Body of pancreas (tissue), 4 donors: ENCODE measurements at regions not wholly inside any gene's neighbourhood (a gene's known extent, or its start where the extent isn't known, plus 50 kb on each side); places are given as distances from the start of the nearest gene placed in this dataset.

ENCODE experiments used
- ATAC-seq: fragments of 150-250 bp; one replicate; pipeline ENCODE4 v1.9.1; 2016
- DNase-seq, 4 donors: peaks; one replicate each; pipeline ENCODE4 v3.0.0-alpha.2; 2019
- H3K27ac ChIP-seq, 4 donors: fragments of 200-600 bp; sonication (generic); 1 replicate in 3 of 4; 2 replicates in 1 of 4; pipeline versions ENCODE4 v1.5.1 to v1.6.1; 2016 to 2019; ENCODE audit warnings: mild to moderate bottlenecking in 1 of 4, mixed read lengths in 1 of 4, moderate library complexity in 1 of 4
- H3K27me3 ChIP-seq, 2 donors: fragments of 200-600 bp; sonication (generic); one replicate each; pipeline ENCODE4 v1.6.0; 2016; ENCODE audit warnings: mild to moderate bottlenecking in 1 of 2
- H3K36me3 ChIP-seq, 2 donors: fragments of 200-600 bp; sonication (generic); replicated peaks in 1 of 2; 2 replicates each; pipeline ENCODE4 v1.5.1; 2016; ENCODE audit warnings: low read depth in 2 of 2; ENCODE audit not compliant: insufficient read depth in 1 of 2
- H3K4me1 ChIP-seq: fragments of 200-600 bp; sonication (generic); one replicate; pipeline ENCODE4 v1.6.0; 2016
- H3K4me3 ChIP-seq, 2 donors: fragments of 200-600 bp; sonication (generic); 1 replicate in 1 of 2; 2 replicates in 1 of 2; pipeline ENCODE4 v1.5.1; 2016 to 2019
- H3K9me3 ChIP-seq, 3 donors: fragments of 200-600 bp; sonication (generic); 1 replicate in 2 of 3; 2 replicates in 1 of 3; pipeline ENCODE4 v1.5.1; 2016
- POLR2A ChIP-seq, 3 donors: fragments of 450-650 bp; IDR thresholded peaks; one replicate each; pipeline ENCODE4 v1.6.1; 2016; ENCODE audit warnings: antibody characterized with exemption in 3 of 3, mild to moderate bottlenecking in 2 of 3
- WGBS, 2 donors: methylation state at CpG; one replicate each; pipeline ENCODE4 v1.1.5; 2017; 5-methylcytosine and 5-hydroxymethylcytosine counted together
- intact Hi-C: fragments of 100-400 bp; cut with DNase I; formaldehyde crosslinking; loops from one replicate; pipeline ENCODE4 v1.15.1; 2023
- TF ChIP-seq, protein P1 (sequence below), 7 experiments: fragments of 450-650 bp in 4 of 7; fragments of 200-600 bp in 3 of 7; sonication (generic) in 3 of 7; IDR thresholded peaks; one replicate each; pipeline ENCODE4 v1.5.1; 2016 to 2019; ENCODE audit warnings: antibody characterized with exemption in 7 of 7

DNA sequence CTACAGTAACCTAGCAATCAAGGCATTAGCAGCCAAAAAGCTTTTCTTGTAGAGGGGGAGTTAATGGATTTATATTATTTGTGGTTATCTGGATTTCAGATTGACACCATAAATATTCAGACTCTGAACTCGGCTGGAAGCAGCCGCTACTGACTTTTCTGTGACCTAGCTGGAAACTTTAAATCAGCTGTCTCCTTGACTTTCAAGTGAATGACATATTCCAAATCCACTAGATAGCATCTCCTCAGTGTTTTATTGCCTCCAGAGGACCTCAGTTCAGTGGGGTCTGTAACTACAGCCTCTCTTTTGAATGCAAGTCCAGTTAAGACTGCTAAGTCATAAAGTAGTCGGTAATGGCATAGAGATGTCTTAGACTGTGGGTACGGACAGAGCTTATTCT, 448.5 kb downstream of the NUF2 start:
- H3K27ac ChIP-seq: no peak overlapping the region
- no peaks in the 10 kb centered on the region for H3K9me3 ChIP-seq
- H3K36me3 ChIP-seq: no peaks in the 10 kb centered on the region
- no peak overlapping the region for H3K4me3 ChIP-seq
- H3K27me3 ChIP-seq: no peaks in the 10 kb centered on the region
- intact Hi-C loops: no loop called here
- DNase-seq (no peak), ATAC-seq (no peak)
- TF ChIP-seq POLR2A (IDR thresholded peaks at IDR 0.05): no peak
- TF ChIP-seq, protein P1, sequence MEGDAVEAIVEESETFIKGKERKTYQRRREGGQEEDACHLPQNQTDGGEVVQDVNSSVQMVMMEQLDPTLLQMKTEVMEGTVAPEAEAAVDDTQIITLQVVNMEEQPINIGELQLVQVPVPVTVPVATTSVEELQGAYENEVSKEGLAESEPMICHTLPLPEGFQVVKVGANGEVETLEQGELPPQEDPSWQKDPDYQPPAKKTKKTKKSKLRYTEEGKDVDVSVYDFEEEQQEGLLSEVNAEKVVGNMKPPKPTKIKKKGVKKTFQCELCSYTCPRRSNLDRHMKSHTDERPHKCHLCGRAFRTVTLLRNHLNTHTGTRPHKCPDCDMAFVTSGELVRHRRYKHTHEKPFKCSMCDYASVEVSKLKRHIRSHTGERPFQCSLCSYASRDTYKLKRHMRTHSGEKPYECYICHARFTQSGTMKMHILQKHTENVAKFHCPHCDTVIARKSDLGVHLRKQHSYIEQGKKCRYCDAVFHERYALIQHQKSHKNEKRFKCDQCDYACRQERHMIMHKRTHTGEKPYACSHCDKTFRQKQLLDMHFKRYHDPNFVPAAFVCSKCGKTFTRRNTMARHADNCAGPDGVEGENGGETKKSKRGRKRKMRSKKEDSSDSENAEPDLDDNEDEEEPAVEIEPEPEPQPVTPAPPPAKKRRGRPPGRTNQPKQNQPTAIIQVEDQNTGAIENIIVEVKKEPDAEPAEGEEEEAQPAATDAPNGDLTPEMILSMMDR (IDR thresholded peaks at IDR 0.05): no peak
- H3K4me1 ChIP-seq: no peaks in the 10 kb centered on the region
- WGBS, 2 donors: 49 to 50% methylated on average over 4 of the region's 4 CpGs

DNA sequence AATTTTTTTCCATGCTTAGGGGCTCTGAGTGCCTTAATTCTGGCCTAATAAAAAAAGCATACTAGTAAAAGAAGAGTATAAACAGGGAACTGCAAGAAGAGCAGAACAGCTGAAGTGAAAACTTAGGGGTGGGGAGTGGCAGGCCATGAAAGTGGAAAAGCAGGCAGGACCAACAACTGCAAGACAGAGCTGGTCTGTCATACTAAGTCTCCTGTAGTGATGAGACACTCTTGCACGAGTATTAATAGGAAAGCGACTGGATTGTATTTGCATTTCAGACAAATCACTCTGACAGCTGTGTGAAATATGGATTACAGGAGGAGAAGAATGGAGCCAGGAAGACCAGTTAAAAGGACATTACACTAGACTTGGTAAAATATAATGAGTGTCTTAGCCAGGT, 449.9 kb downstream of the NUF2 start:
- Histone ChIP-seq H3K36me3 (no peaks in the 10 kb centered on the region), H3K27me3 (no peaks in the 10 kb centered on the region), H3K4me3 (no peak overlapping the region), H3K9me3 (no peaks in the 10 kb centered on the region), H3K4me1 (no peaks in the 10 kb centered on the region), H3K27ac (no peak overlapping the region)
- 33 to 39% methylated on average over 2 of the region's 2 CpGs for WGBS, 2 donors
- TF ChIP-seq, protein P1 (IDR thresholded peaks at IDR 0.05): no peak
- no peak for TF ChIP-seq POLR2A (IDR thresholded peaks at IDR 0.05)
- ATAC-seq: no peak
- DNase-seq: no peak
- intact Hi-C loops: no loop called here

DNA sequence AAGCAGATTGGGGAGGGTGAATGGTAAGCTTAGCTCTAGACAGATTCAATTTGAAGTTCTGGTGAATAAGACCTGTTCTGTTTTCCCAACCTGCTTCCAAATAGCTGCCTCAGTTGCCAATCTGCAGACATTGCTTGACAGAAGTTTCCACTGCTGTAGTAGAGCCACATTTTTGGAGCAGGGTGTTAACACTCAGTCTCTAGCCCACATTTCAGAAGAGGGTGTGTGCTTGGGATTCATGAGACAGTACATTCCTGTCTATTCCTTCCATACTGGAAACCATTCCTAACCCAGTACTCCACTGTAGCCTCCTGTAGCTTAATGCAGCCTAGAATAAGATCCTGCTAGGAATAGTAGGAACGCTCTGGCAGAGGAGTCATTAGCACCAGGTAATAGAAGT, 450.5 kb downstream of the NUF2 start:
- intact Hi-C loops: no loop called here
- no peaks in the 10 kb centered on the region for H3K4me1 ChIP-seq
- H3K9me3 ChIP-seq: no peaks in the 10 kb centered on the region
- WGBS, 2 donors: 74 to 88% methylated on average over 1 of the region's 1 CpG
- ATAC-seq (no peak), DNase-seq (no peak)
- H3K27ac ChIP-seq: no peak overlapping the region
- no peaks in the 10 kb centered on the region for H3K27me3 ChIP-seq
- H3K4me3 ChIP-seq: no peak overlapping the region
- H3K36me3 ChIP-seq: no peaks in the 10 kb centered on the region
- TF ChIP-seq, protein P1 (IDR thresholded peaks at IDR 0.05): no peak
- TF ChIP-seq POLR2A (IDR thresholded peaks at IDR 0.05): no peak

DNA sequence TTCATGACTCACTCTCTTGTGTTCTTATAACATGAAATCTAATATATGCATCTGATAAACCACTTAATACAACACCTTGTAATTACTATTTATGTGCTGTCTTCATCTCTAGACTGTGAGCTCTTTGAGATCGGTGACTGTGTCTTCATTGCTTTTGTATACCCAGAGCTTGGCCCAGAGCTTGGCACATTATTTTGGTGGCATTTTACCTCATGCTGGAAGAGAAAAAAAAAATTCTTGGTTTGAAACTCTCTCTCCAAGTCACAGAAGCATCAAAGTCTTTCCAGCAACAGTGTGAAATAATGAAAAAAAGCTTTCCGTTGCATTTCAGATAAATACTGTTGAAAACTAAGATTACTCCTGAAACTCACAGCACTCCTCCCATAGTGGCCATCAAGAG, 451.6 kb downstream of the NUF2 start:
- no peaks in the 10 kb centered on the region for H3K9me3 ChIP-seq
- no peak for ATAC-seq
- H3K27me3 ChIP-seq: no peaks in the 10 kb centered on the region
- intact Hi-C loops: no loop called here
- WGBS, 2 donors: 76 to 79% methylated on average over 2 of the region's 2 CpGs
- H3K4me1 ChIP-seq: no peaks in the 10 kb centered on the region
- H3K4me3 ChIP-seq: no peak overlapping the region
- TF ChIP-seq POLR2A (IDR thresholded peaks at IDR 0.05): no peak
- TF ChIP-seq, protein P1 (IDR thresholded peaks at IDR 0.05): no peak
- H3K27ac ChIP-seq: no peak overlapping the region
- no peaks in the 10 kb centered on the region for H3K36me3 ChIP-seq
- no peak for DNase-seq

DNA sequence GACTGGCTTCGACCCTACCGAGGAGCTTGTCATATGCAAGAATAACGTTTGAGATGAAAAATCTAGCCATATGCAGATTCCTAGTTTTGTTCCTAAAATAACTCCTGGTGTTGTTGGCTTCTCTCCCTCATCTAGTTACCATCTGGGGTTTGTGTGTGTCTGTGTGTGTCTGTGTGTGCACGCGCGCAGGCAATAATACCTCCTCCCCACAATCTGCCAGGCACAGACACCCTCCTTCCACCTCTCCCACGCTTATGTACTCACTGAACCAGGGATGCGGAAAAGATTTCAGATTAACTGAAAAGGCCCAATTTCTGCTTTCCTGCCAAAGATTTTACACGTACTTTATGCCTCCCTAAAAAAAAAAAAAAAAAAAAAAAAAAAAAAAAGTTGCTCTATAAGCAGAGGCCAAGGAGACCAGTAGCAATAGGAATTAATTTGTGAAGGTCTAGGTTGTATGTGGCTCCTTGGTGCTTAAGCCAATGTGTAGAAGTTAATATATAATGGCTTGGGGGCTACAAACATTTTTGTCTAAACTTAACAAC, 452.7 kb downstream of the NUF2 start:
- intact Hi-C loops: no loop called here
- Histone ChIP-seq H3K27me3 (no peaks in the 10 kb centered on the region), H3K4me3 (no peak overlapping the region), H3K9me3 (no peaks in the 10 kb centered on the region), H3K36me3 (no peaks in the 10 kb centered on the region), H3K27ac (no peak overlapping the region), H3K4me1 (no peaks in the 10 kb centered on the region)
- DNase-seq (no peak), ATAC-seq (no peak)
- TF ChIP-seq, protein P1 (IDR thresholded peaks at IDR 0.05): no peak
- TF ChIP-seq POLR2A (IDR thresholded peaks at IDR 0.05): no peak
- 71 to 73% methylated on average over 9 of the region's 9 CpGs for WGBS, 2 donors
